ENCODE measurements at regions not wholly inside any gene's neighbourhood (a gene's known extent, or its start where the extent isn't known, plus 50 kb on each side); places are given as distances from the start of the nearest gene placed in this dataset.

DNA sequence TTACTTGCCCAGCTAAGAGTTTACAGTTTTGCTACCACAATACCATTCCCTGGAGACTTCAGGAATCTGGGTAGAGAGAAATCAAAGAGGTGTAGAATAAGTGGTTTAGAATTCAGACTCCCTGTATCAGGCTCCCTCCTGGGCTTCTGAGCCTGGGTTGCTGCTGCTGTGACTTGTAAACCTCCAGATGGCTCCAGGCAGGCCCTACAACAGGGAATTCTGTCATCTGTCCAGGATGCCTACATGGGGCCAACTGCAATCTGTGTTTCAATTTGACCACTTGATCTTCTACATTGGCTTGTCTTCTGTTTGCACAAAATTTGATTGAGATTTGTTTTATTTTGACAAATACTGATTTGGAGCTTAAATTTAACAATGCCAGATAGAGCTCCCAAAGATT is 183.9 kb downstream of the RAD51AP2 start:
- DNase-seq = no peak
- H3K4me2 ChIP-seq (ENCODE audit: low read depth, low read length) = no peak overlapping the region
- TF ChIP-seq, protein P1, sequence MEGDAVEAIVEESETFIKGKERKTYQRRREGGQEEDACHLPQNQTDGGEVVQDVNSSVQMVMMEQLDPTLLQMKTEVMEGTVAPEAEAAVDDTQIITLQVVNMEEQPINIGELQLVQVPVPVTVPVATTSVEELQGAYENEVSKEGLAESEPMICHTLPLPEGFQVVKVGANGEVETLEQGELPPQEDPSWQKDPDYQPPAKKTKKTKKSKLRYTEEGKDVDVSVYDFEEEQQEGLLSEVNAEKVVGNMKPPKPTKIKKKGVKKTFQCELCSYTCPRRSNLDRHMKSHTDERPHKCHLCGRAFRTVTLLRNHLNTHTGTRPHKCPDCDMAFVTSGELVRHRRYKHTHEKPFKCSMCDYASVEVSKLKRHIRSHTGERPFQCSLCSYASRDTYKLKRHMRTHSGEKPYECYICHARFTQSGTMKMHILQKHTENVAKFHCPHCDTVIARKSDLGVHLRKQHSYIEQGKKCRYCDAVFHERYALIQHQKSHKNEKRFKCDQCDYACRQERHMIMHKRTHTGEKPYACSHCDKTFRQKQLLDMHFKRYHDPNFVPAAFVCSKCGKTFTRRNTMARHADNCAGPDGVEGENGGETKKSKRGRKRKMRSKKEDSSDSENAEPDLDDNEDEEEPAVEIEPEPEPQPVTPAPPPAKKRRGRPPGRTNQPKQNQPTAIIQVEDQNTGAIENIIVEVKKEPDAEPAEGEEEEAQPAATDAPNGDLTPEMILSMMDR (IDR thresholded peaks at IDR 0.05; ENCODE audit: low read length) = no peak
- TF ChIP-seq EZH2 (optimal IDR thresholded peaks at IDR 0.05; ENCODE audit: low read depth, low read length) (no peak), EZH2phosphoT487 (IDR thresholded peaks at IDR 0.05; ENCODE audit: low read length) (no peak)
- no peaks in the 10 kb centered on the region for H3K9me3 ChIP-seq (replicated peaks; ENCODE audit: insufficient read depth, low read length)
- no peaks in the 10 kb centered on the region for H3K4me1 ChIP-seq (ENCODE audit: low read length)
- H3K36me3 ChIP-seq (replicated peaks; ENCODE audit: insufficient read depth, low read length) = no peaks in the 10 kb centered on the region
- no peak overlapping the region for H2AFZ ChIP-seq (ENCODE audit: low read length)
- no peaks in the 10 kb centered on the region for H4K20me1 ChIP-seq (ENCODE audit: insufficient read depth, low read length)
- H3K9me2 ChIP-seq (replicated peaks; ENCODE audit: insufficient read depth, low read length) = no peaks in the 10 kb centered on the region
- no peaks in the 10 kb centered on the region for H3F3A ChIP-seq (ENCODE audit: insufficient read depth, low read length)
- no peak overlapping the region for H3K9ac ChIP-seq (ENCODE audit: low read length)
- no peak overlapping the region for H3K27ac ChIP-seq (ENCODE audit: low read length)
- no peak overlapping the region for H3K4me3 ChIP-seq (ENCODE audit: low read length)
- H3K79me2 ChIP-seq (ENCODE audit: low read length) = no peaks in the 10 kb centered on the region
- H3K27me3 ChIP-seq (replicated peaks; ENCODE audit: insufficient read depth, low read length) = no peaks in the 10 kb centered on the region

DNA sequence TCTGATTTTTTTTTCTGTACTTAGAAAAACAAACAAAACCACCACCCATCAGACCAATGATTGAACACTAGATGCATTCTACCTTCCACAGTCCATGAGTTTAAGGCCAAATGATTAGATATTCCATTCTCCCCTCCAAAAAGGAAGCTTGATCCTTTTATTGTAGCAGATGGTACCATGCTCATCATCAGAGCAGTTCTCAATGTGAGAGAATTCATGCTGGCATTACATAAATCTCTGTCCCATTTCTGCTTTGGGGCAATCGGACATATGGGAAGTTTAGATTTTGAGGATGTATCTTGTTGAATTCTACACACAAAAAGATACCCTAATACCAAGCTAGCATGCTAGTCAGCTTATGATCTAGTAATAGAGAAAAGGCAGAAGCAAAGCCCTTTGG is 186.6 kb downstream of the RAD51AP2 start:
- DNase-seq = no peak
- no peak overlapping the region for H3K4me2 ChIP-seq (ENCODE audit: low read depth, low read length)
- H3K36me3 ChIP-seq (replicated peaks; ENCODE audit: insufficient read depth, low read length) = no peaks in the 10 kb centered on the region
- H3K79me2 ChIP-seq (ENCODE audit: low read length) = no peaks in the 10 kb centered on the region
- no peaks in the 10 kb centered on the region for H3K9me2 ChIP-seq (replicated peaks; ENCODE audit: insufficient read depth, low read length)
- TF ChIP-seq, protein P1 (IDR thresholded peaks at IDR 0.05; ENCODE audit: low read length) = no peak
- TF ChIP-seq EZH2phosphoT487 (IDR thresholded peaks at IDR 0.05; ENCODE audit: low read length) (no peak), EZH2 (optimal IDR thresholded peaks at IDR 0.05; ENCODE audit: low read depth, low read length) (no peak)
- no peaks in the 10 kb centered on the region for H3K4me1 ChIP-seq (ENCODE audit: low read length)
- no peaks in the 10 kb centered on the region for H4K20me1 ChIP-seq (ENCODE audit: insufficient read depth, low read length)
- no peaks in the 10 kb centered on the region for H3K9me3 ChIP-seq (replicated peaks; ENCODE audit: insufficient read depth, low read length)
- H3K9ac ChIP-seq (ENCODE audit: low read length) = no peak overlapping the region
- no peak overlapping the region for H3K27ac ChIP-seq (ENCODE audit: low read length)
- H3K27me3 ChIP-seq (replicated peaks; ENCODE audit: insufficient read depth, low read length) = no peaks in the 10 kb centered on the region
- no peak overlapping the region for H3K4me3 ChIP-seq (ENCODE audit: low read length)
- no peaks in the 10 kb centered on the region for H3F3A ChIP-seq (ENCODE audit: insufficient read depth, low read length)
- no peak overlapping the region for H2AFZ ChIP-seq (ENCODE audit: low read length)

DNA sequence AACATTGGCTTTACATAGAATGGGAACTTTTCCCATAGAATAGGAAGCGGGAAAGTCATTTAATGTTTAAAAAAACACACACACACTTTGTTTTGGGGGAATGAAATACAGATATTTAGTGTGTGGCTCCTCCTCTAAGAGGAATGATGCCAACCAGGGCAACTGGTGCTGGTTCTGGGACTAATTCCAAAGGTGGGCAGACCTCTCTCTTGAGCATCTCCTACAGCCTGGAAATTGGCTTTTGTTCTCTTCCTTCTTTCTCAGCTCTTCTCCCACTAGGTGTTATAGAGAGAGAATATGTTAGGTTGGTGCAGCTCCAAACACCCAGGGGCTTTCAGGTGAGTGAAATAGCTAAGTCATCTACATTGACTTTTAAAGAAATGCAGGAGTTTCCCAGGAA is 190.1 kb downstream of the RAD51AP2 start:
- Histone ChIP-seq H3K9me3 (replicated peaks; ENCODE audit: insufficient read depth, low read length) (no peaks in the 10 kb centered on the region), H3K79me2 (ENCODE audit: low read length) (no peaks in the 10 kb centered on the region), H2AFZ (ENCODE audit: low read length) (no peak overlapping the region), H3K4me1 (ENCODE audit: low read length) (no peaks in the 10 kb centered on the region), H3K4me3 (ENCODE audit: low read length) (no peak overlapping the region), H4K20me1 (ENCODE audit: insufficient read depth, low read length) (no peaks in the 10 kb centered on the region), H3K36me3 (replicated peaks; ENCODE audit: insufficient read depth, low read length) (no peaks in the 10 kb centered on the region), H3K9ac (ENCODE audit: low read length) (no peak overlapping the region), H3K9me2 (replicated peaks; ENCODE audit: insufficient read depth, low read length) (no peaks in the 10 kb centered on the region), H3F3A (ENCODE audit: insufficient read depth, low read length) (no peaks in the 10 kb centered on the region), H3K27me3 (replicated peaks; ENCODE audit: insufficient read depth, low read length) (no peaks in the 10 kb centered on the region), H3K27ac (ENCODE audit: low read length) (no peak overlapping the region), H3K4me2 (ENCODE audit: low read depth, low read length) (no peak overlapping the region)
- no peak for DNase-seq
- TF ChIP-seq, protein P1 (IDR thresholded peaks at IDR 0.05; ENCODE audit: low read length) = no peak
- TF ChIP-seq EZH2 (optimal IDR thresholded peaks at IDR 0.05; ENCODE audit: low read depth, low read length) (no peak), EZH2phosphoT487 (IDR thresholded peaks at IDR 0.05; ENCODE audit: low read length) (no peak)
